ENCODE measurements at regions not wholly inside any gene's neighbourhood (a gene's known extent, or its start where the extent isn't known, plus 50 kb on each side); places are given as distances from the start of the nearest gene placed in this dataset.

DNA sequence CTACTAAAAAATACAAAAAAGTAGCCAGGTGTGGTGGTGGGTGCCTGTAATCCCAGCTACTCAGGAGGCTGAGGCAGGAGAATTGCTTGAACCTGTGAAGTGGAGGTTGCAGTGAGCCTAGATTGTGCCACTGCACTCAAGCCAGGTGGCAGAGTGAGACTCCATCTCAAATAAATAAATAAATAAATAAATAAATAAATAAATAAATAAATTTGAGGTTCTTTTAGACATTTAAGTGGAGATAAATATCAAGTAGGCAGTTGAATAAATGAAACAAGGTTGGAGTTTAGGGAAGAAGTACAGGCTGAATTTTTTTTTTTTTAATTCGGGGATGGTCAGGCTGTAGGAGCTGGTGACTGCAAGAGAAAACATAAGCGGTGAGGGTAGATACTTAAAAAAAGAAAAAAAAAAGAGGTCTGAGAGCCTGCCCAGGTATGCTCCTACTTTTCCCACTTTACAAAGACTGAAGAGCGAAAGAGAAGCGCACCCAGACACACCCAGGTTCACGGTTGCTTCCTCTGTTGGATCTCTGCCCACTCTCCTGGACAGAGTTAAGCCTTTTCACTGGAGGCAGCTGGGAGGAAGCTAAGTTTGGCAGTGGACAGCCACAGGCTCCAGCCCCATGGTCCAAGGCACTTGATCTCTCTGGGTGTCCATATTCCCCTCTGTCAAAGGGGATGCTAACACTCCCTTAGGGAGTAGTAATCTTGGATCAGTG is 100.9 kb upstream of the PRDM1 start:
- TF ChIP-seq, protein P1, sequence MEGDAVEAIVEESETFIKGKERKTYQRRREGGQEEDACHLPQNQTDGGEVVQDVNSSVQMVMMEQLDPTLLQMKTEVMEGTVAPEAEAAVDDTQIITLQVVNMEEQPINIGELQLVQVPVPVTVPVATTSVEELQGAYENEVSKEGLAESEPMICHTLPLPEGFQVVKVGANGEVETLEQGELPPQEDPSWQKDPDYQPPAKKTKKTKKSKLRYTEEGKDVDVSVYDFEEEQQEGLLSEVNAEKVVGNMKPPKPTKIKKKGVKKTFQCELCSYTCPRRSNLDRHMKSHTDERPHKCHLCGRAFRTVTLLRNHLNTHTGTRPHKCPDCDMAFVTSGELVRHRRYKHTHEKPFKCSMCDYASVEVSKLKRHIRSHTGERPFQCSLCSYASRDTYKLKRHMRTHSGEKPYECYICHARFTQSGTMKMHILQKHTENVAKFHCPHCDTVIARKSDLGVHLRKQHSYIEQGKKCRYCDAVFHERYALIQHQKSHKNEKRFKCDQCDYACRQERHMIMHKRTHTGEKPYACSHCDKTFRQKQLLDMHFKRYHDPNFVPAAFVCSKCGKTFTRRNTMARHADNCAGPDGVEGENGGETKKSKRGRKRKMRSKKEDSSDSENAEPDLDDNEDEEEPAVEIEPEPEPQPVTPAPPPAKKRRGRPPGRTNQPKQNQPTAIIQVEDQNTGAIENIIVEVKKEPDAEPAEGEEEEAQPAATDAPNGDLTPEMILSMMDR (IDR thresholded peaks at IDR 0.05): no peak
- TF ChIP-seq TCF12 (IDR thresholded peaks at IDR 0.05) (no peak), RCOR1 (IDR thresholded peaks at IDR 0.05; ENCODE audit: low read length) (no peak), EZH2phosphoT487 (IDR thresholded peaks at IDR 0.05; ENCODE audit: borderline replicate concordance, low read depth) (no peak), SIN3A (IDR thresholded peaks at IDR 0.05; ENCODE audit: borderline replicate concordance, low read depth, low read length) (no peak), ZBTB33 (IDR thresholded peaks at IDR 0.05; ENCODE audit: borderline replicate concordance, low read depth) (no peak), SMC3 (IDR thresholded peaks at IDR 0.05; ENCODE audit: low read depth, low read length) (no peak)
- TF ChIP-seq, protein P2, sequence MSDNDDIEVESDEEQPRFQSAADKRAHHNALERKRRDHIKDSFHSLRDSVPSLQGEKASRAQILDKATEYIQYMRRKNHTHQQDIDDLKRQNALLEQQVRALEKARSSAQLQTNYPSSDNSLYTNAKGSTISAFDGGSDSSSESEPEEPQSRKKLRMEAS (IDR thresholded peaks at IDR 0.05; ENCODE audit: low read depth): no peak
- TF ChIP-seq, protein P3, sequence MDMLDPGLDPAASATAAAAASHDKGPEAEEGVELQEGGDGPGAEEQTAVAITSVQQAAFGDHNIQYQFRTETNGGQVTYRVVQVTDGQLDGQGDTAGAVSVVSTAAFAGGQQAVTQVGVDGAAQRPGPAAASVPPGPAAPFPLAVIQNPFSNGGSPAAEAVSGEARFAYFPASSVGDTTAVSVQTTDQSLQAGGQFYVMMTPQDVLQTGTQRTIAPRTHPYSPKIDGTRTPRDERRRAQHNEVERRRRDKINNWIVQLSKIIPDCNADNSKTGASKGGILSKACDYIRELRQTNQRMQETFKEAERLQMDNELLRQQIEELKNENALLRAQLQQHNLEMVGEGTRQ (IDR thresholded peaks at IDR 0.05; ENCODE audit: borderline replicate concordance, low read depth, low read length): no peak
